Thyroid gland (tissue), 4 donors: ENCODE measurements at regions not wholly inside any gene's neighbourhood (a gene's known extent, or its start where the extent isn't known, plus 50 kb on each side); places are given as distances from the start of the nearest gene placed in this dataset.
"Not testable (repeated sequence)": the region's sequence is repeated elsewhere in the genome, so short reads cannot be mapped to it uniquely, and the experiment has no call there.

ENCODE experiments used
- DNase-seq, 2 donors: peaks; one replicate each; pipeline ENCODE4 v3.0.0-alpha.2; 2019
- H3K27ac ChIP-seq, 3 donors: fragments of 200-600 bp; sonication (generic); 1 replicate in 2 of 3; 2 replicates in 1 of 3; pipeline ENCODE4 v1.5.1; 2016 to 2019; ENCODE audit warnings: mild to moderate bottlenecking in 1 of 3, moderate library complexity in 1 of 3
- H3K27me3 ChIP-seq: fragments of 200-600 bp; sonication (generic); one replicate; pipeline ENCODE4 v1.5.1; 2019
- H3K36me3 ChIP-seq, 2 donors: fragments of 200-600 bp; sonication (generic); one replicate each; pipeline ENCODE4 v1.5.1; 2016 to 2019
- H3K4me1 ChIP-seq, 2 donors: fragments of 200-600 bp; sonication (generic); one replicate each; pipeline ENCODE4 v1.5.1; 2017 to 2019
- H3K4me3 ChIP-seq, 3 donors: fragments of 200-600 bp; sonication (generic); replicated peaks in 1 of 3; 1 replicate in 2 of 3; 2 replicates in 1 of 3; pipeline ENCODE4 v1.5.1; 2016; ENCODE audit warnings: mild to moderate bottlenecking in 1 of 3
- H3K9me3 ChIP-seq: fragments of 200-600 bp; sonication (generic); one replicate; pipeline ENCODE4 v1.5.1; 2017
- POLR2A ChIP-seq, 2 donors: fragments of 450-650 bp; IDR thresholded peaks; one replicate each; pipeline ENCODE4 v1.6.1; 2017; ENCODE audit warnings: antibody characterized with exemption in 2 of 2, mild to moderate bottlenecking in 2 of 2, moderate library complexity in 1 of 2
- WGBS, 2 donors: methylation state at CpG; one replicate each; pipeline ENCODE4 v1.1.5; 2017; 5-methylcytosine and 5-hydroxymethylcytosine counted together
- intact Hi-C: fragments of 100-400 bp; cut with DNase I; formaldehyde crosslinking; loops from one replicate; pipeline ENCODE4 v1.15.1; 2023
- TF ChIP-seq, protein P1 (sequence below), 6 experiments: fragments of 200-600 bp in 3 of 6; fragments of 450-650 bp in 3 of 6; sonication (generic) in 3 of 6; IDR thresholded peaks; one replicate each; pipeline ENCODE4 v1.5.1; 2016 to 2019; ENCODE audit warnings: antibody characterized with exemption in 6 of 6, mild to moderate bottlenecking in 2 of 6, inconsistent platforms in 1 of 6, moderate library complexity in 1 of 6

GRCh38 chr1:81179242-81179641 lies 621.5 kb upstream of the ADGRL2 start:
- no peaks in the 10 kb centered on the region for H3K27me3 ChIP-seq
- DNase-seq: no peak
- intact Hi-C loops: no loop called here
- H3K9me3 ChIP-seq: no peaks in the 10 kb centered on the region
- WGBS, 2 donors: 59 to 78% methylated on average over 1 of the region's 1 CpG
- TF ChIP-seq, protein P1, sequence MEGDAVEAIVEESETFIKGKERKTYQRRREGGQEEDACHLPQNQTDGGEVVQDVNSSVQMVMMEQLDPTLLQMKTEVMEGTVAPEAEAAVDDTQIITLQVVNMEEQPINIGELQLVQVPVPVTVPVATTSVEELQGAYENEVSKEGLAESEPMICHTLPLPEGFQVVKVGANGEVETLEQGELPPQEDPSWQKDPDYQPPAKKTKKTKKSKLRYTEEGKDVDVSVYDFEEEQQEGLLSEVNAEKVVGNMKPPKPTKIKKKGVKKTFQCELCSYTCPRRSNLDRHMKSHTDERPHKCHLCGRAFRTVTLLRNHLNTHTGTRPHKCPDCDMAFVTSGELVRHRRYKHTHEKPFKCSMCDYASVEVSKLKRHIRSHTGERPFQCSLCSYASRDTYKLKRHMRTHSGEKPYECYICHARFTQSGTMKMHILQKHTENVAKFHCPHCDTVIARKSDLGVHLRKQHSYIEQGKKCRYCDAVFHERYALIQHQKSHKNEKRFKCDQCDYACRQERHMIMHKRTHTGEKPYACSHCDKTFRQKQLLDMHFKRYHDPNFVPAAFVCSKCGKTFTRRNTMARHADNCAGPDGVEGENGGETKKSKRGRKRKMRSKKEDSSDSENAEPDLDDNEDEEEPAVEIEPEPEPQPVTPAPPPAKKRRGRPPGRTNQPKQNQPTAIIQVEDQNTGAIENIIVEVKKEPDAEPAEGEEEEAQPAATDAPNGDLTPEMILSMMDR (IDR thresholded peaks at IDR 0.05): no peak
- no peak for TF ChIP-seq POLR2A (IDR thresholded peaks at IDR 0.05)
- H3K4me1 ChIP-seq: no peaks in the 10 kb centered on the region
- H3K36me3 ChIP-seq: no peaks in the 10 kb centered on the region
- no peak overlapping the region for H3K27ac ChIP-seq
- H3K4me3 ChIP-seq: no peak overlapping the region

DNA sequence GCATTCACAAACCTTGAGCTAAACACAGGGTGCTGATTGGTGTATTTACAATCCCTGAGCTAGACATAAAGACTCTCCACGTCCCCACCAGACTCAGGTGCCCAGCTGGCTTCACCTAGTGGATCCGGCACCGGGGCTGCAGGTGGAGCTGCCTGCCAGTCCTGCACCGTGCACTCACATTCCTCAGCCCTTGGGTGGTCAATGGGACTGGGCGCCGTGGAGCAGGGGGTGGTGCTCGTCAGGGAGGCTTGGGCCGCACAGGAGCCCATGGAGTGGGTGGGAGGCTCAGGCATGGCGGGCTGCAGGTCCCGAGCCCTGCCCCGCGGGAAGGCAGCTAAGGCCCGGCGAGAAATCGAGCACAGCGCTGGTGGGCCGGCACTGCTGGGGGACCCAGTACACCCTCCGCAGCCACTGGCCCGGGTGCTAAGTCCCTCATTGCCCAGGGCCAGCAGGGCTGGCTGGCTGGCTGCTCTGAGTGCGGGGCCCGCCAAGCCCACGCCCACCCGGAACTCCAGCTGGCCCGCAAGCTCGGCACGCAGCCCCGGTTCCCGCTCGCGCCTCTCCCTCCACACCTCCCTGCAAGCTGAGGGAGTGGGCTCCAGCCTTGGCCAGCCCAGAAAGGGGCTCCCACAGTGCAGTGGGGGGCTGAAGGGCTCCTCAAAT lies 622.2 kb upstream of the ADGRL2 start:
- H3K9me3 ChIP-seq, H3K4me1 ChIP-seq, H3K27me3 ChIP-seq, H3K4me3 ChIP-seq, H3K36me3 ChIP-seq, intact Hi-C loops, H3K27ac ChIP-seq, DNase-seq: not testable (repeated sequence)
- 98 to 99% methylated on average over 7 to 13 of the region's 30 CpGs for WGBS, 2 donors

GRCh38 chr1:81174811-81175476 lies 625.8 kb upstream of the ADGRL2 start:
- Histone ChIP-seq H3K4me1 (no peaks in the 10 kb centered on the region), H3K4me3 (no peak overlapping the region), H3K27ac (no peak overlapping the region), H3K27me3 (no peaks in the 10 kb centered on the region), H3K36me3 (no peaks in the 10 kb centered on the region), H3K9me3 (no peaks in the 10 kb centered on the region)
- no peak for DNase-seq
- TF ChIP-seq POLR2A (IDR thresholded peaks at IDR 0.05): no peak
- TF ChIP-seq, protein P1 (IDR thresholded peaks at IDR 0.05): no peak
- 86 to 100% methylated on average over 1 of the region's 2 CpGs for WGBS, 2 donors
- intact Hi-C loops: no loop called here

GRCh38 chr1:81174052-81174451 lies 626.7 kb upstream of the ADGRL2 start:
- Histone ChIP-seq H3K36me3 (no peaks in the 10 kb centered on the region), H3K9me3 (no peaks in the 10 kb centered on the region), H3K27ac (no peak overlapping the region), H3K4me3 (no peak overlapping the region), H3K27me3 (no peaks in the 10 kb centered on the region), H3K4me1 (no peaks in the 10 kb centered on the region)
- TF ChIP-seq POLR2A (IDR thresholded peaks at IDR 0.05): no peak
- TF ChIP-seq, protein P1 (IDR thresholded peaks at IDR 0.05): no peak
- DNase-seq: no peak
- intact Hi-C loops: no loop called here
- WGBS, 2 donors: 95 to 100% methylated on average over 2 of the region's 2 CpGs

GRCh38 chr1:81172483-81172882 lies 628.3 kb upstream of the ADGRL2 start:
- H3K4me3 ChIP-seq: no peak overlapping the region
- WGBS, 2 donors: 92 to 97% methylated on average over 2 of the region's 2 CpGs
- TF ChIP-seq, protein P1 (IDR thresholded peaks at IDR 0.05): no peak
- no peak for TF ChIP-seq POLR2A (IDR thresholded peaks at IDR 0.05)
- H3K27me3 ChIP-seq: no peaks in the 10 kb centered on the region
- no peaks in the 10 kb centered on the region for H3K9me3 ChIP-seq
- intact Hi-C loops: no loop called here
- DNase-seq: no peak
- H3K36me3 ChIP-seq: no peaks in the 10 kb centered on the region
- no peaks in the 10 kb centered on the region for H3K4me1 ChIP-seq
- H3K27ac ChIP-seq: no peak overlapping the region
